H1 (cell line): ENCODE measurements at regions not wholly inside any gene's neighbourhood (a gene's known extent, or its start where the extent isn't known, plus 50 kb on each side); places are given as distances from the start of the nearest gene placed in this dataset.

ENCODE experiments used
- CTCF ChIA-PET: fragments of 300-600 bp; sonication (Branson Sonifier 250); formaldehyde crosslinking; loops from one replicate; lab custom pipeline; 2021; ENCODE audit not compliant: partially characterized antibody; lab: Charles Lee
- POLR2A ChIA-PET: fragments of 300-600 bp; sonication (Branson Sonifier 250); formaldehyde crosslinking; loops from one replicate; lab custom pipeline; 2021; ENCODE audit warnings: inconsistent platforms; ENCODE audit not compliant: partially characterized antibody; lab: Charles Lee
- DNase-seq, 2 experiments: peaks; one replicate each; pipeline versions ENCODE4 v3.0.0 to v3.0.0-alpha.2; 2010 to 2022; ENCODE audit warnings: low spot score in 2 of 2, low read depth in 1 of 2, mixed read lengths in 1 of 2
- FAIRE-seq: peaks from 2 replicates; lab custom pipeline; 2011; peaks lifted over from hg19 to GRCh38; lab: Jason Lieb, UNC
- H2AFZ ChIP-seq: 2 replicates; pipeline ENCODE4 v1.8.1; 2012; ENCODE audit warnings: low read length, inconsistent platforms
- H2AK5ac ChIP-seq: 2 replicates; pipeline ENCODE4 v1.6.1; 2013; ENCODE audit warnings: low read depth, low read length
- H2BK120ac ChIP-seq: replicated peaks from 2 replicates; pipeline ENCODE3; 2013; ENCODE audit warnings: low read depth, low read length, inconsistent platforms
- H2BK12ac ChIP-seq: 2 replicates; pipeline ENCODE4 v1.6.1; 2013; ENCODE audit warnings: low read depth, low read length
- H2BK15ac ChIP-seq: 2 replicates; pipeline ENCODE4 v1.6.1; 2013; ENCODE audit warnings: low read length
- H2BK20ac ChIP-seq: 2 replicates; pipeline ENCODE4 v1.6.1; 2013; ENCODE audit warnings: low read length
- H2BK5ac ChIP-seq: 2 replicates; pipeline ENCODE4 v1.6.1; 2013; ENCODE audit warnings: low read depth, low read length
- H3K14ac ChIP-seq: 2 replicates; pipeline ENCODE4 v1.6.1; 2013; ENCODE audit warnings: inconsistent platforms; ENCODE audit not compliant: insufficient read length
- H3K18ac ChIP-seq: 2 replicates; pipeline ENCODE4 v1.6.1; 2013; ENCODE audit warnings: low read length; ENCODE audit errors: extremely low read depth
- H3K23ac ChIP-seq: 2 replicates; pipeline ENCODE4 v1.6.1; 2013; ENCODE audit warnings: inconsistent platforms; ENCODE audit not compliant: insufficient read length
- H3K23me2 ChIP-seq: 2 replicates; pipeline ENCODE4 v1.6.1; 2013; ENCODE audit warnings: low read depth, low read length
- H3K27ac ChIP-seq: 2 replicates; pipeline ENCODE4 v1.6.1; 2011; ENCODE audit warnings: low read depth, low read length, inconsistent platforms
- H3K27me3 ChIP-seq, 4 experiments: replicated peaks in 1 of 4; 1 replicate in 1 of 4; 2 replicates in 3 of 4; pipeline versions ENCODE4 v1.6.1 to v1.8.1; 2011 to 2013; ENCODE audit warnings: low read length in 3 of 4, mild to moderate bottlenecking in 3 of 4, inconsistent platforms in 2 of 4, mixed read lengths in 2 of 4, moderate library complexity in 1 of 4; ENCODE audit not compliant: control insufficient read depth in 3 of 4, insufficient read depth in 3 of 4; ENCODE audit errors: extremely low read depth in 1 of 4
- H3K36me3 ChIP-seq, 4 experiments: 2 replicates each; pipeline versions ENCODE4 v1.6.1 to v1.8.1; 2011 to 2013; ENCODE audit warnings: mild to moderate bottlenecking in 4 of 4, low read length in 3 of 4, moderate library complexity in 2 of 4, control low read depth in 1 of 4, inconsistent platforms in 1 of 4; ENCODE audit not compliant: insufficient read depth in 4 of 4, control insufficient read depth in 2 of 4
- H3K4ac ChIP-seq: replicated peaks from 2 replicates; pipeline ENCODE3; 2013; ENCODE audit warnings: low read length, low read depth, mixed read lengths, inconsistent platforms; ENCODE audit not compliant: insufficient read length
- H3K4me1 ChIP-seq, 4 experiments: replicated peaks in 1 of 4; 1 replicate in 1 of 4; 2 replicates in 3 of 4; pipeline versions ENCODE4 v1.6.1 to v1.8.1; 2011 to 2013; ENCODE audit warnings: low read length in 3 of 4, inconsistent platforms in 2 of 4, mixed read lengths in 1 of 4; ENCODE audit not compliant: insufficient read depth in 4 of 4, control insufficient read depth in 3 of 4
- H3K4me2 ChIP-seq, 2 experiments: 2 replicates each; pipeline versions ENCODE4 v1.6.1 to v1.8.1; 2011 to 2013; ENCODE audit warnings: low read depth in 2 of 2, low read length in 2 of 2, control low read depth in 1 of 2, inconsistent platforms in 1 of 2, mild to moderate bottlenecking in 1 of 2; ENCODE audit not compliant: insufficient read depth in 1 of 2
- H3K4me3 ChIP-seq, 4 experiments: fragments of 200-600, 300-600 bp in 1 of 4; sonication (generic), shearing (Covaris generic), sonication (Bioruptor Twin) in 1 of 4; 2 replicates each; pipeline versions ENCODE4 v1.5.1 to v1.8.1; 2011 to 2016; ENCODE audit warnings: low read length in 4 of 4, low read depth in 3 of 4, control low read depth in 2 of 4, inconsistent platforms in 2 of 4, mild to moderate bottlenecking in 2 of 4, mixed read lengths in 1 of 4, moderate library complexity in 1 of 4; ENCODE audit not compliant: insufficient read depth in 2 of 4; ENCODE audit errors: extremely low read depth in 1 of 4
- H3K56ac ChIP-seq: replicated peaks from 2 replicates; pipeline ENCODE3; 2013; ENCODE audit warnings: low read depth, mild to moderate bottlenecking, mixed read lengths, low read length, inconsistent platforms; ENCODE audit not compliant: insufficient read length
- H3K79me1 ChIP-seq: 2 replicates; pipeline ENCODE4 v1.6.1; 2013; ENCODE audit warnings: low read depth, low read length, control low read depth
- H3K79me2 ChIP-seq, 2 experiments: 2 replicates each; pipeline versions ENCODE4 v1.6.1 to v1.8.1; 2012 to 2013; ENCODE audit warnings: low read length in 2 of 2, mild to moderate bottlenecking in 2 of 2, inconsistent platforms in 1 of 2; ENCODE audit not compliant: insufficient read depth in 2 of 2, control insufficient read depth in 1 of 2
- H3K9ac ChIP-seq, 4 experiments: replicated peaks in 1 of 4; 1 replicate in 1 of 4; 2 replicates in 3 of 4; pipeline versions ENCODE4 v1.6.1 to v1.8.1; 2011 to 2013; ENCODE audit warnings: low read depth in 3 of 4, low read length in 3 of 4, control low read depth in 2 of 4, mild to moderate bottlenecking in 2 of 4, moderate library complexity in 2 of 4, inconsistent platforms in 1 of 4; ENCODE audit errors: extremely low read depth in 1 of 4
- H3K9me3 ChIP-seq, 2 experiments: 2 replicates each; pipeline versions ENCODE4 v1.6.1 to v1.8.1; 2012 to 2013; ENCODE audit warnings: mild to moderate bottlenecking in 2 of 2, moderate library complexity in 2 of 2, control low read depth in 1 of 2, inconsistent platforms in 1 of 2, low read depth in 1 of 2, low read length in 1 of 2, mixed read lengths in 1 of 2; ENCODE audit not compliant: insufficient read depth in 2 of 2
- H4K20me1 ChIP-seq, 2 experiments: replicated peaks in 1 of 2; 2 replicates each; pipeline versions ENCODE3 to v1.8.1; 2011 to 2013; ENCODE audit warnings: inconsistent platforms in 2 of 2, low read length in 2 of 2, mild to moderate bottlenecking in 1 of 2; ENCODE audit not compliant: insufficient read depth in 2 of 2, control insufficient read depth in 1 of 2
- H4K5ac ChIP-seq: 2 replicates; pipeline ENCODE4 v1.6.1; 2013; ENCODE audit warnings: low read length, low read depth, mixed read lengths, inconsistent platforms; ENCODE audit not compliant: insufficient read length
- H4K8ac ChIP-seq: 2 replicates; pipeline ENCODE4 v1.8.0; 2013; ENCODE audit warnings: mild to moderate bottlenecking, moderate library complexity, low read length, inconsistent platforms; ENCODE audit not compliant: insufficient read depth; ENCODE audit errors: extremely low read depth
- H4K91ac ChIP-seq: replicated peaks from 2 replicates; pipeline ENCODE3; 2013; ENCODE audit warnings: low read length, mixed read lengths, inconsistent platforms; ENCODE audit not compliant: insufficient read length
- CHD2 ChIP-seq: IDR thresholded peaks from 2 replicates; pipeline ENCODE4 v1.6.1; 2012; ENCODE audit warnings: low read length, improper control_type of control experiment
- GABPA ChIP-seq: IDR thresholded peaks from 2 replicates; pipeline ENCODE4 v1.6.1; 2011; ENCODE audit warnings: mild to moderate bottlenecking, low read length, moderate library complexity, borderline replicate concordance; ENCODE audit not compliant: insufficient read depth
- JUND ChIP-seq: IDR thresholded peaks from 2 replicates; pipeline ENCODE4 v1.6.1; 2011; ENCODE audit warnings: mild to moderate bottlenecking, improper control_type of control experiment, low read length
- PHF8 ChIP-seq: fragments of 200-600 bp; sonication (generic); conservative IDR thresholded peaks from 2 replicates; pipeline ENCODE4 v1.7.1; 2012; ENCODE audit warnings: low read depth, mild to moderate bottlenecking, inconsistent platforms, low read length, moderate library complexity
- SIRT6 ChIP-seq: IDR thresholded peaks from one replicate; pipeline ENCODE4 v1.7.1; 2012; ENCODE audit warnings: low read length, inconsistent platforms
- SP1 ChIP-seq: IDR thresholded peaks from 2 replicates; pipeline ENCODE4 v1.6.1; 2011; ENCODE audit warnings: low read depth, low read length
- WGBS, 2 experiments: shearing (Covaris generic) in 1 of 2; methylation state at CpG; one replicate each; pipeline versions ENCODE4 v1.1.6 to v1.1.7; 2013 to 2015; ENCODE audit warnings: low lambda C conversion rate in 2 of 2, mixed read lengths in 2 of 2, inconsistent platforms in 1 of 2, low coverage in 1 of 2, missing lambda C conversion rate in 1 of 2; ENCODE audit not compliant: insufficient replicate concordance in 2 of 2, insufficient coverage in 1 of 2, insufficient read length in 1 of 2; ENCODE audit errors: extremely low coverage in 1 of 2, missing lambda C conversion rate in 1 of 2; 5-methylcytosine and 5-hydroxymethylcytosine counted together

DNA sequence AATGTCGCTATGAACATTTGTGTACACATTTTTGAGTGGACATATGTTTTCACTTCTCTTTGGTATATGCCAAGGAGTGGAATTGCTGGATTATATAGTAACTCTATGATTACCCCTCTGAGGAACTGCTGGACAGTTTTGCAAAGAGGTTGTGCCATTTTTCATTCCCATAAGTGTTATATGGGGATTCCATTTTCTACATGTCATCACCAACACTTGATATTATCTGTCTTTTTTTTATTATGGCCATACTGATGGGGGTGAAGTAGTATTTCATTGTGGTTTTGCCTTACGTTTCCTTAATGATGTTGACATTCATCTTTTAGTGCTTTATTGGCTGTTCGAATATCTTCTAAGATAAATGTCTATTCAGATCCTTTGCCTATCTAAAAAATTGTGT is 171.8 kb upstream of the LAMA2 start:
- H3K56ac ChIP-seq, result no peak overlapping the region
- no peak overlapping the region for H2BK12ac ChIP-seq
- H2AFZ ChIP-seq, result no peak overlapping the region
- H3K4me1 ChIP-seq, result no peaks in the 10 kb centered on the region
- no peak overlapping the region for H2BK120ac ChIP-seq
- TF ChIP-seq JUND (no peak), PHF8 (no peak), GABPA (no peak), SP1 (no peak), SIRT6 (no peak), CHD2 (no peak)
- no peak for FAIRE-seq
- no peaks in the 10 kb centered on the region for H3K9me3 ChIP-seq
- no peak overlapping the region for H2BK20ac ChIP-seq
- H3K79me1 ChIP-seq, result no peaks in the 10 kb centered on the region
- ChIA-PET CTCF (no interaction called here), POLR2A (no interaction called here)
- H3K27me3 ChIP-seq, result no peaks in the 10 kb centered on the region
- no peak overlapping the region for H2BK15ac ChIP-seq
- no peak overlapping the region for H3K4me2 ChIP-seq
- DNase-seq, result no peak
- no peak overlapping the region for H3K4ac ChIP-seq
- WGBS, 2 experiments, result 88% methylated on average over 3 of the region's 3 CpGs; no CpG with 5 or more reads in 1 of the 2 experiments
- H3K79me2 ChIP-seq, result no peaks in the 10 kb centered on the region
- no peaks in the 10 kb centered on the region for H3K23me2 ChIP-seq
- no peak overlapping the region for H3K9ac ChIP-seq
- no peak overlapping the region for H2AK5ac ChIP-seq
- H4K91ac ChIP-seq, result no peak overlapping the region
- H2BK5ac ChIP-seq, result no peak overlapping the region
- H3K18ac ChIP-seq, result no peak overlapping the region
- no peaks in the 10 kb centered on the region for H3K36me3 ChIP-seq
- no peak overlapping the region for H3K23ac ChIP-seq
- no peak overlapping the region for H3K14ac ChIP-seq
- no peak overlapping the region for H4K8ac ChIP-seq
- no peak overlapping the region for H3K4me3 ChIP-seq
- no peak overlapping the region for H3K27ac ChIP-seq
- no peak overlapping the region for H4K5ac ChIP-seq
- H4K20me1 ChIP-seq, result no peaks in the 10 kb centered on the region
